Upper lobe of right lung (tissue), 1 donor: ENCODE measurements at regions not wholly inside any gene's neighbourhood (a gene's known extent, or its start where the extent isn't known, plus 50 kb on each side); places are given as distances from the start of the nearest gene placed in this dataset.

Source experiments
- ATAC-seq: fragments of 200-7000 bp; cut with Tn5 transposase; one replicate; pipeline ENCODE4 v1.9.1; 2020; ENCODE audit warnings: mild to moderate bottlenecking, moderate library complexity
- DNase-seq: peaks from one replicate; pipeline ENCODE4 v3.0.0-alpha.2; 2020
- H3K27ac ChIP-seq: fragments of 200-600 bp; one replicate; pipeline ENCODE4 v1.8.0; 2022
- H3K27me3 ChIP-seq: fragments of 200-600 bp; one replicate; pipeline ENCODE4 v1.8.0; 2022; ENCODE audit warnings: mild to moderate bottlenecking
- H3K36me3 ChIP-seq: fragments of 200-600 bp; one replicate; pipeline ENCODE4 v1.8.0; 2022
- H3K4me1 ChIP-seq: fragments of 200-600 bp; one replicate; pipeline ENCODE4 v1.8.0; 2022
- H3K4me3 ChIP-seq: fragments of 200-600 bp; one replicate; pipeline ENCODE4 v1.8.0; 2022; ENCODE audit warnings: mild to moderate bottlenecking
- H3K9me3 ChIP-seq: fragments of 200-600 bp; one replicate; pipeline ENCODE4 v1.8.0; 2022
- CTCF ChIP-seq: fragments of 200-600 bp; IDR thresholded peaks from one replicate; pipeline ENCODE4 v1.8.0; 2022; ENCODE audit warnings: antibody characterized with exemption
- intact Hi-C: fragments of 100-400 bp; cut with DNase I; formaldehyde crosslinking; loops from one replicate; pipeline ENCODE4 v1.11.0; 2022
- donor health status: DM: no; HTN: yes; CAD: no; lungs with severe emphysema.

DNA sequence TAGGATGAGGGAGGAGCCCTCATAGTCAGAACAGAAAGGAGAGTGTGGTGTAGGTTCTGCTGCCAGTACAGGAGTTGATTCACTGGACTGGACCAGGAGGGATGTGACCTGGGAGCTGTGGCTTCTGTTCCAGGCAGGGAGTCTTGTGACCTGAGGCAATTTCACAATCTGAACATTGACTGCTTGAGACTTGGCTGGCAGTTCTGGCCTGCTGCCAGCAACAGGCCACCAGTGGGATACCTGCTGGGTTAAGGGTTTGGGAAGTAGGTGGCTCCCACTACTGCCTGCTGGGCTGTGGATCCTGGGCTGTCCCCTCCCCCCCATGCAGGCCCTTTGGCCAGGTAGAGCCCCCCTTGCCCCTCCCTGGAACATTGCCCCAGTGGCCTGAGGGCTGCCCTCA lies 268.6 kb upstream of the ARRDC3 start:
- no peaks in the 10 kb centered on the region for H3K27me3 ChIP-seq
- TF ChIP-seq CTCF, result no peak
- no peak overlapping the region for H3K27ac ChIP-seq
- no peaks in the 10 kb centered on the region for H3K4me1 ChIP-seq
- no peak overlapping the region for H3K4me3 ChIP-seq
- H3K36me3 ChIP-seq, result no peaks in the 10 kb centered on the region
- intact Hi-C loops, result no loop called here
- ATAC-seq (peak; percentile 65), DNase-seq (no peak)
- H3K9me3 ChIP-seq, result peaks cover 5% of the 10 kb centered on the region

DNA sequence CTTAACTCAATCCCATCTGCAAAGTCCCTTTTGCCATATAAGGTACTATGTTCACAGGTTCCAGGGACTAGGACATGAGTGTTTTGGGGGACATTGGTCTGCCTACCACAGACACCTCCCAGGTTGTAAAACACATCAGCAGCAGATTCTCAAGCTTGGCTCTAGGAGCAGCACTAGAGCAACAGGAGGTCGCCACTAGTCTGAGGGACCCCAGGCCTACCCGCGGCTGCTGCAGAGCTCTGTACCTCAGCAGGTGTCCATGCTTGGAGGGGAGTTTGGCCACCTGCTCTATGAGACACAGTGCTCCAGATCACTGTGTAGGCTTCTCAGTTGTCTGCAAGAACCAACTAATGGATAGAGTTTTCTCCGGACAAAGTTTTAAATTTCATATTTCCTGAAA lies 262.2 kb upstream of the ARRDC3 start:
- intact Hi-C loops, result no loop called here
- Histone ChIP-seq H3K4me1 (no peaks in the 10 kb centered on the region), H3K36me3 (no peaks in the 10 kb centered on the region), H3K27me3 (no peaks in the 10 kb centered on the region), H3K9me3 (no peaks in the 10 kb centered on the region), H3K4me3 (no peak overlapping the region), H3K27ac (no peak overlapping the region)
- DNase-seq, result no peak
- TF ChIP-seq CTCF, result no peak
- ATAC-seq, result no peak

DNA sequence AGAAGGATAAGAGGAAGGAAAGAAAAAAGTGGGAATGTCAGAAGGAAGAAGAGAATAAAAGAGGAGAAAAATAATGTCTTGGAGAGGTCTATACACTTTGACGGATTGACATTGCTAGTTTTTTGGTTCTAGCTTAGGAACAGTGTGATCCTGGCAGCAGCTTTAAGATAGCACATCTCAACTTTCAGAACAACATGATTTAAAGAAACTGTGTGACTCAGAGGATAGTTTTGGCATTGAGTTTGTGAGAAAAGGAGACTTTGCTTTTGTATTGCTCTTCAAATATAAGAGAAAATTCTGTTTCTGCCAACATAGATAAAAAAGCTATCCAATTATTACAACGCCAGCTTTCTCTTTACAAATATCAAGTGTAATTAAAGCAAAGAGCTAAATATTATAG lies 260.7 kb upstream of the ARRDC3 start:
- ATAC-seq, result no peak

GRCh38 chr5:91642581-91642980 lies 259.5 kb upstream of the ARRDC3 start:
- no peak overlapping the region for H3K4me3 ChIP-seq
- no peak for TF ChIP-seq CTCF
- no peaks in the 10 kb centered on the region for H3K27me3 ChIP-seq
- no peaks in the 10 kb centered on the region for H3K4me1 ChIP-seq
- intact Hi-C loops, result no loop called here
- no peaks in the 10 kb centered on the region for H3K36me3 ChIP-seq
- H3K9me3 ChIP-seq, result no peaks in the 10 kb centered on the region
- H3K27ac ChIP-seq, result no peak overlapping the region
- ATAC-seq, result no peak
- DNase-seq, result no peak

More for the DNA sequence above, 260.7 kb upstream of the ARRDC3 start:
- TF ChIP-seq CTCF, result no peak
- no peaks in the 10 kb centered on the region for H3K9me3 ChIP-seq
- no peak overlapping the region for H3K4me3 ChIP-seq
- H3K4me1 ChIP-seq, result no peaks in the 10 kb centered on the region
- no peak overlapping the region for H3K27ac ChIP-seq
- intact Hi-C loops, result no loop called here
- H3K36me3 ChIP-seq, result no peaks in the 10 kb centered on the region
- no peak for DNase-seq
- no peaks in the 10 kb centered on the region for H3K27me3 ChIP-seq

DNA sequence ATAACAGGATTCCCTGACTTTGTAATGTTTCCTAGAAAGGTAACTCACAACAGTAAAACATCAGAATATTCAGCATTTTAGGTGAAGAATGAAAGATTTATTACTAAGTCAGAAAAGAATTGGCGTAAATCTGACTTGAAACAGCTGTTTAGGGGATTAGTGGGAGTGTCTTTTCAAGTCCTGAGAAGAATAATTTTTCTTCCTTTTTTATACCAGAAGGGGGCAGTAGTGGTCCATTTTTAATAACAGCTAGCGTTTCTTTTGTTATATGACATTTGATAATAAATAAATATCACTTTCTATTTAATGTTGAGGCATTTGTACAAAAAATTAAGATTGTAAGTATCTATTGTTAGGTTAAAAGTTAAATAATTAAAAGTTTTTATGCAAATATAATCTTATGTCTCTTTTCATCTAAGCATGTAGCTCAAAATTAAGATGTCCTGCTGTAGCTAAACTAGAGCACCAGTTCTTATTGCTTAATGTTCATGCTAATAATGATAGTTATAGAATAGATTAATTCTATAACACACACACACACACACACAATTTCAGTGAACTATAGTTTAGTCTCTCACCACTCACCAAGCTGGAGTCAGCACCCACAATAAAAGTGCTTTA lies 258.7 kb upstream of the ARRDC3 start:
- TF ChIP-seq CTCF, result peak; percentile 61
- ATAC-seq (no peak), DNase-seq (no peak)
- intact Hi-C loops, result no loop called here
- H3K4me1 ChIP-seq, result no peaks in the 10 kb centered on the region
- no peaks in the 10 kb centered on the region for H3K36me3 ChIP-seq
- H3K27ac ChIP-seq, result no peak overlapping the region
- no peaks in the 10 kb centered on the region for H3K27me3 ChIP-seq
- H3K9me3 ChIP-seq, result no peaks in the 10 kb centered on the region
- no peak overlapping the region for H3K4me3 ChIP-seq

DNA sequence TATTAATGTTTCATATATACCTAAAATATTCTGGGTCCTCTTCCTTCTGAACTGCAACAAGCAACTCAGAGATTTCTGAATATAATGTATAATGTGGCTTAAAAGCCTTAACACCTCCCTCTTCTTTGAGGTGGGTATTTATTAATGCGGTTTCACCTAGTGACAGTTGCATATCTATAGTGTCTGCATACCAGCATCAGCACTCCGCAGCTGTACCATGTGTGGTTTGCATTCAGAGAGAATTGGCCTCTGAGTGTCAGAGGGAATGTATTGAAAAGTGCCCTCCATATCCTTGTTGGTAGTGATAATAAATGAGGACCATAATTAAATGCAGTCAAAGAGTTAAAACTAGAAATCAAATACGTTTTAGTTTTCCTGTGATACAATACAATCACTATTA lies 256.6 kb upstream of the ARRDC3 start:
- Histone ChIP-seq H3K27me3 (no peaks in the 10 kb centered on the region), H3K4me1 (no peaks in the 10 kb centered on the region), H3K9me3 (no peaks in the 10 kb centered on the region), H3K36me3 (no peaks in the 10 kb centered on the region), H3K27ac (no peak overlapping the region), H3K4me3 (no peak overlapping the region)
- ATAC-seq, result no peak
- DNase-seq, result no peak
- TF ChIP-seq CTCF, result no peak
- intact Hi-C loops, result no loop called here
